IMR-90 (cell line): ENCODE measurements at regions not wholly inside any gene's neighbourhood (a gene's known extent, or its start where the extent isn't known, plus 50 kb on each side); places are given as distances from the start of the nearest gene placed in this dataset.

Experiments
- ATAC-seq: fragments of 200-7000 bp; cut with Tn5 transposase; 2 replicates; pipeline ENCODE4 v1.9.1; 2020; ENCODE audit warnings: low read depth, mild to moderate bottlenecking, moderate library complexity
- BruUV-seq: library from RNA; stranded (reverse); fragments of 400-500 nt; replicated peaks from 2 replicates; lab custom pipeline; 2021; lab: Mats Ljungman, UMichigan
- CTCF ChIA-PET: fragments of 300-600 bp; formaldehyde crosslinking; extraction: SDS; loops from one replicate; lab custom pipeline; 2021; ENCODE audit warnings: antibody characterized with exemption; lab: Yijun Ruan, JAX
- POLR2A ChIA-PET: fragments of 300-600 bp; sonication (Branson Sonifier 250); formaldehyde crosslinking; loops from one replicate; lab custom pipeline; 2022; ENCODE audit warnings: antibody characterized with exemption; ENCODE audit not compliant: unreplicated experiment; lab: Charles Lee
- DNase-seq: peaks from one replicate; pipeline ENCODE4 v3.0.0; 2013
- H2AFZ ChIP-seq: replicated peaks from 2 replicates; pipeline ENCODE3; 2013; ENCODE audit warnings: low read length, mild to moderate bottlenecking; ENCODE audit not compliant: poor library complexity
- H2AK5ac ChIP-seq: 2 replicates; pipeline ENCODE4 v1.6.1; 2013; ENCODE audit warnings: low read depth, low read length, inconsistent platforms
- H2AK9ac ChIP-seq: replicated peaks from 2 replicates; pipeline ENCODE3; 2013; ENCODE audit warnings: mild to moderate bottlenecking, low read depth, low read length, moderate library complexity; ENCODE audit not compliant: poor library complexity
- H2BK120ac ChIP-seq: 2 replicates; pipeline ENCODE4 v1.6.1; 2013; ENCODE audit warnings: low read depth, low read length, inconsistent platforms
- H2BK15ac ChIP-seq: 3 replicates; pipeline ENCODE4 v1.6.1; 2013; ENCODE audit warnings: low read depth, low read length, inconsistent platforms
- H2BK20ac ChIP-seq: 2 replicates; pipeline ENCODE4 v1.6.1; 2013; ENCODE audit warnings: low read depth, mild to moderate bottlenecking, inconsistent platforms, low read length, moderate library complexity
- H2BK5ac ChIP-seq: 2 replicates; pipeline ENCODE4 v1.6.1; 2013; ENCODE audit warnings: mild to moderate bottlenecking, low read depth, low read length, inconsistent platforms; ENCODE audit not compliant: poor library complexity, severe bottlenecking
- H3K14ac ChIP-seq: replicated peaks from 2 replicates; pipeline ENCODE4 v1.6.1; 2013; ENCODE audit warnings: low read depth, low read length, inconsistent platforms
- H3K18ac ChIP-seq: 2 replicates; pipeline ENCODE4 v1.6.1; 2013; ENCODE audit warnings: low read depth, low read length, control low read depth
- H3K23ac ChIP-seq: 2 replicates; pipeline ENCODE4 v1.6.1; 2013; ENCODE audit warnings: low read depth, low read length, inconsistent platforms
- H3K27ac ChIP-seq: 2 replicates; pipeline ENCODE4 v1.5.1; 2013; ENCODE audit warnings: mild to moderate bottlenecking, control low read depth, low read length; ENCODE audit not compliant: insufficient read depth
- H3K27me3 ChIP-seq: 2 replicates; pipeline ENCODE4 v1.6.1; 2013; ENCODE audit warnings: low read length; ENCODE audit not compliant: control insufficient read depth, insufficient read depth
- H3K36me3 ChIP-seq: 2 replicates; pipeline ENCODE4 v1.6.1; 2013; ENCODE audit warnings: low read length, mixed read lengths; ENCODE audit not compliant: control insufficient read depth, insufficient read depth
- H3K4ac ChIP-seq: 2 replicates; pipeline ENCODE4 v1.6.1; 2013; ENCODE audit warnings: low read depth, low read length, inconsistent platforms
- H3K4me1 ChIP-seq: 2 replicates; pipeline ENCODE4 v1.6.1; 2013; ENCODE audit warnings: low read length, mixed read lengths; ENCODE audit not compliant: control insufficient read depth, insufficient read depth
- H3K4me2 ChIP-seq: 2 replicates; pipeline ENCODE4 v1.6.1; 2013; ENCODE audit warnings: low read depth, mild to moderate bottlenecking, control low read depth, low read length, moderate library complexity
- H3K4me3 ChIP-seq: 2 replicates; pipeline ENCODE4 v1.5.1; 2013; ENCODE audit warnings: low read depth, mild to moderate bottlenecking, control low read depth, low read length, moderate library complexity; ENCODE audit not compliant: insufficient read depth
- H3K56ac ChIP-seq: 2 replicates; pipeline ENCODE4 v1.6.1; 2013; ENCODE audit warnings: low read length, inconsistent platforms; ENCODE audit not compliant: insufficient read depth; ENCODE audit errors: extremely low read depth
- H3K79me1 ChIP-seq, 2 experiments: 2 replicates each; pipeline ENCODE4 v1.6.1; 2013; ENCODE audit warnings: low read length in 2 of 2, inconsistent platforms in 1 of 2, low read depth in 1 of 2
- H3K9ac ChIP-seq: 2 replicates; pipeline ENCODE4 v1.6.1; 2013; ENCODE audit warnings: low read depth, low read length, control low read depth
- H3K9me1 ChIP-seq: 2 replicates; pipeline ENCODE4 v1.6.1; 2013; ENCODE audit warnings: low read length, inconsistent platforms; ENCODE audit not compliant: insufficient read depth
- H3K9me3 ChIP-seq: 2 replicates; pipeline ENCODE4 v1.6.1; 2013; ENCODE audit warnings: low read length; ENCODE audit not compliant: control insufficient read depth, insufficient read depth
- H4K20me1 ChIP-seq: 2 replicates; pipeline ENCODE4 v1.6.1; 2013; ENCODE audit warnings: low read length, inconsistent platforms; ENCODE audit not compliant: insufficient read depth
- H4K5ac ChIP-seq: 2 replicates; pipeline ENCODE4 v1.6.1; 2013; ENCODE audit warnings: mild to moderate bottlenecking, low read depth, low read length, control low read depth
- H4K8ac ChIP-seq, 2 experiments: 2 replicates each; pipeline ENCODE4 v1.6.1; 2013; ENCODE audit warnings: low read depth in 2 of 2, low read length in 2 of 2, control low read depth in 1 of 2, inconsistent platforms in 1 of 2
- H4K91ac ChIP-seq: 2 replicates; pipeline ENCODE4 v1.6.1; 2013; ENCODE audit warnings: low read depth, low read length, inconsistent platforms; ENCODE audit not compliant: insufficient read depth
- BHLHE40 ChIP-seq: fragments of 150-350 bp; IDR thresholded peaks from 2 replicates; pipeline ENCODE4 v1.6.1; 2016; ENCODE audit warnings: mild to moderate bottlenecking, low read depth, low read length
- CEBPB ChIP-seq: IDR thresholded peaks from 2 replicates; pipeline ENCODE4 v1.6.1; 2012; ENCODE audit warnings: low read depth, low read length, improper control_type of control experiment
- CHD1 ChIP-seq: IDR thresholded peaks from 2 replicates; pipeline ENCODE4 v1.6.1; 2012; ENCODE audit warnings: low read depth, low read length, improper control_type of control experiment
- ELK1 ChIP-seq: fragments of 150-350 bp; IDR thresholded peaks from 2 replicates; pipeline ENCODE4 v1.6.1; 2016; ENCODE audit warnings: low read depth, mild to moderate bottlenecking, low read length, moderate library complexity, borderline replicate concordance
- FOS ChIP-seq: fragments of 150-350 bp; IDR thresholded peaks from 2 replicates; pipeline ENCODE4 v1.6.1; 2016; ENCODE audit warnings: low read depth, low read length
- MAFK ChIP-seq: IDR thresholded peaks from 2 replicates; pipeline ENCODE4 v1.6.1; 2012; ENCODE audit warnings: low read depth, low read length, improper control_type of control experiment
- MAZ ChIP-seq: IDR thresholded peaks from 2 replicates; pipeline ENCODE4 v1.6.1; 2012; ENCODE audit warnings: low read depth, mild to moderate bottlenecking, low read length, improper control_type of control experiment, moderate library complexity, borderline replicate concordance
- MXI1 ChIP-seq: IDR thresholded peaks from 2 replicates; pipeline ENCODE4 v1.6.1; 2012; ENCODE audit warnings: low read depth, mild to moderate bottlenecking, low read length, moderate library complexity, borderline replicate concordance
- NFE2L2 ChIP-seq: fragments of 150-350 bp; IDR thresholded peaks from 2 replicates; pipeline ENCODE4 v1.6.1; 2016; ENCODE audit warnings: low read depth, mild to moderate bottlenecking, low read length
- POLR2A ChIP-seq: IDR thresholded peaks from 2 replicates; pipeline ENCODE4 v1.6.1; 2012; ENCODE audit warnings: mild to moderate bottlenecking, low read depth, low read length
- RAD21 ChIP-seq: IDR thresholded peaks from 2 replicates; pipeline ENCODE4 v1.6.1; 2012; ENCODE audit warnings: low read length, improper control_type of control experiment
- RCOR1 ChIP-seq: IDR thresholded peaks from 2 replicates; pipeline ENCODE4 v1.6.1; 2012; ENCODE audit warnings: mild to moderate bottlenecking, low read length, improper control_type of control experiment; ENCODE audit not compliant: insufficient replicate concordance
- RFX5 ChIP-seq: IDR thresholded peaks from 2 replicates; pipeline ENCODE4 v1.8.0; 2012; ENCODE audit warnings: low read depth, mild to moderate bottlenecking, low read length, moderate library complexity
- SMC3 ChIP-seq: fragments of 150-350 bp; IDR thresholded peaks from 2 replicates; pipeline ENCODE4 v1.6.1; 2016; ENCODE audit warnings: low read depth, mild to moderate bottlenecking, antibody characterized with exemption, low read length, moderate library complexity
- USF2 ChIP-seq: fragments of 150-350 bp; IDR thresholded peaks from 2 replicates; pipeline ENCODE4 v1.6.1; 2017; ENCODE audit warnings: mild to moderate bottlenecking, antibody characterized with exemption, low read length, low read depth
- WGBS, 2 experiments: methylation state at CpG; one replicate each; pipeline versions ENCODE4 v1.1.5 to v1.1.7; 2013; ENCODE audit warnings: missing lambda C conversion rate in 2 of 2; ENCODE audit not compliant: insufficient read length in 1 of 2; ENCODE audit errors: extremely low coverage in 2 of 2; 5-methylcytosine and 5-hydroxymethylcytosine counted together
- dilution Hi-C: fragments of 300-500 bp; cut with HindIII; formaldehyde crosslinking; loops from one replicate; pipeline ENCODE4 v1.14.3; 2018; ENCODE audit warnings: low sequenced_read_pairs; ENCODE audit not compliant: unreplicated experiment
- in situ Hi-C: fragments of 300-500 bp; cut with MboI; formaldehyde crosslinking; loops from 3 replicates; pipeline ENCODE4 v1.14.3; 2019; ENCODE audit warnings: low sequenced_read_pairs, inconsistent platforms, mixed read lengths
- intact Hi-C: fragments of 100-400 bp; cut with micrococcal nuclease; formaldehyde crosslinking; loops from 2 replicates; pipeline ENCODE4 v1.10.0; 2022
- TF ChIP-seq, protein P1 (sequence below): conservative IDR thresholded peaks from 2 replicates; pipeline ENCODE4 v1.5.1; 2012; ENCODE audit warnings: mild to moderate bottlenecking, low read depth, low read length, improper control_type of control experiment

DNA sequence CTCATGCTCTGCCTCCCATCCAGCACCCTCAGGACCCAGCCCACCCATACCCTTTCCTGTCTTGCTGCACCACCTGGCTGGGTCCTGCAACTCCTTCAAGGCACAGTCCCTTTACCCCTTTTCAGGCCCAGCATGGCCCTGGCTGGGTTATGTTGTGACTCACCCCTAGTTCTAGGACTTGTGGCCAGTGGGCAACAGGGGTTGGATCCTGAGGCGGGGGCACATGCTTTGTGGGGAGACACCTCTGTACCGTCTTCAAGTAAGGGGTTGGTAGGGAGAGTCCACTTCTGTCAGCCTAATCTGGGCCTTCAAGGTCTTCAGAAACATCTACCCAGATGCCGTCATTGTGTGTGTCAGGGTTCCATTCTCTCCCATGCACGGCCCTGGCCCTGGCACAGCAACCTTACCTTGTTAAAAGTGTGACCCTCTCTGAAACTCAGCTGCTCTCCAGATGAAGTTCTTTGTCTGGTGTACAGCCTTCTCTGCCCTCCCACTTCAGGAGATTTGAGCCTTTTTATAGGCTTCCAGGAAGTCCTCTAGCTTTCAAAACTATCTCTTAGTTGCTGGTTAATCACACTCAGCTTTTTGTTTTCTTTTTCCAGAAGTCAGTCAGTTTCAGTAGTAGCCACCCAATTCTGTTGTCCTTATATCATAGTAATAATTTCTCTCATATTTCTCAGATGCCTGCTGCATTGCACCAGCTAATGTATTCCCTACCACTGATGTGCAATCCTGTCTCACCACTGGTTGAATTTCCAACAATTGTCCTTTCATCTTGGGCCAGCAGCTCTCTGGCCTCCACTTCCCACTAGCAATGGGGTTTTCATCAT, 107.3 kb downstream of the NRN1 start:
- TF ChIP-seq SMC3 (no peak), ELK1 (no peak), USF2 (no peak), MAZ (no peak), POLR2A (no peak), MXI1 (no peak), RCOR1 (no peak), FOS (no peak), RFX5 (no peak), CHD1 (no peak), NFE2L2 (no peak), RAD21 (no peak), CEBPB (no peak), BHLHE40 (no peak), MAFK (no peak)
- TF ChIP-seq, protein P1, sequence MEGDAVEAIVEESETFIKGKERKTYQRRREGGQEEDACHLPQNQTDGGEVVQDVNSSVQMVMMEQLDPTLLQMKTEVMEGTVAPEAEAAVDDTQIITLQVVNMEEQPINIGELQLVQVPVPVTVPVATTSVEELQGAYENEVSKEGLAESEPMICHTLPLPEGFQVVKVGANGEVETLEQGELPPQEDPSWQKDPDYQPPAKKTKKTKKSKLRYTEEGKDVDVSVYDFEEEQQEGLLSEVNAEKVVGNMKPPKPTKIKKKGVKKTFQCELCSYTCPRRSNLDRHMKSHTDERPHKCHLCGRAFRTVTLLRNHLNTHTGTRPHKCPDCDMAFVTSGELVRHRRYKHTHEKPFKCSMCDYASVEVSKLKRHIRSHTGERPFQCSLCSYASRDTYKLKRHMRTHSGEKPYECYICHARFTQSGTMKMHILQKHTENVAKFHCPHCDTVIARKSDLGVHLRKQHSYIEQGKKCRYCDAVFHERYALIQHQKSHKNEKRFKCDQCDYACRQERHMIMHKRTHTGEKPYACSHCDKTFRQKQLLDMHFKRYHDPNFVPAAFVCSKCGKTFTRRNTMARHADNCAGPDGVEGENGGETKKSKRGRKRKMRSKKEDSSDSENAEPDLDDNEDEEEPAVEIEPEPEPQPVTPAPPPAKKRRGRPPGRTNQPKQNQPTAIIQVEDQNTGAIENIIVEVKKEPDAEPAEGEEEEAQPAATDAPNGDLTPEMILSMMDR = no peak
- no CpG with 5 or more reads among the region's 4 CpGs for WGBS, 2 experiments
- Histone ChIP-seq H2AFZ (no peak overlapping the region), H4K91ac (no peak overlapping the region), H3K14ac (no peak overlapping the region), H3K4me3 (no peak overlapping the region), H3K9ac (no peak overlapping the region), H2BK5ac (no peak overlapping the region), H2BK15ac (no peak overlapping the region), H3K18ac (no peak overlapping the region), H3K9me1 (no peaks in the 10 kb centered on the region), H3K27ac (no peak overlapping the region), H2BK20ac (no peak overlapping the region), H3K4ac (no peak overlapping the region), H3K79me1 (no peaks in the 10 kb centered on the region), H3K9me3 (peaks cover 9% of the 10 kb centered on the region), H2BK120ac (no peak overlapping the region), H4K5ac (no peak overlapping the region), H2AK9ac (no peak overlapping the region), H3K23ac (no peak overlapping the region), H3K4me2 (no peak overlapping the region), H3K27me3 (no peaks in the 10 kb centered on the region), H3K56ac (no peak overlapping the region), H4K20me1 (no peaks in the 10 kb centered on the region), H2AK5ac (no peak overlapping the region), H4K8ac (no peak overlapping the region), H3K36me3 (no peaks in the 10 kb centered on the region), H3K4me1 (no peaks in the 10 kb centered on the region)
- no peak for DNase-seq
- dilution Hi-C loops (no loop called here), in situ Hi-C loops (no loop called here), intact Hi-C loops (no loop called here)
- ChIA-PET CTCF (no interaction called here), POLR2A (no interaction called here)
- no peak for ATAC-seq
- BruUV-seq = no TSS peak
